ACC112 (cell line): ENCODE measurements at regions not wholly inside any gene's neighbourhood (a gene's known extent, or its start where the extent isn't known, plus 50 kb on each side); places are given as distances from the start of the nearest gene placed in this dataset.

Experiments
- H2AFZ ChIP-seq: fragments of 200-600 bp; sonication (generic); one replicate; pipeline ENCODE4 v1.6.0; 2017; ENCODE audit warnings: antibody characterized with exemption, low read length; ENCODE audit not compliant: unreplicated experiment
- H3K27ac ChIP-seq: fragments of 200-600 bp; sonication (generic); 2 replicates; pipeline ENCODE4 v1.5.1; 2014; ENCODE audit warnings: low read depth, mild to moderate bottlenecking, antibody characterized with exemption, low read length, moderate library complexity
- H3K27me3 ChIP-seq: fragments of 200-600 bp; sonication (generic); 2 replicates; pipeline ENCODE4 v1.6.1; 2014; ENCODE audit warnings: mild to moderate bottlenecking, antibody characterized with exemption, low read length, moderate library complexity, mixed read lengths; ENCODE audit not compliant: insufficient read depth
- H3K36me3 ChIP-seq: fragments of 200-600 bp; sonication (generic); 2 replicates; pipeline ENCODE4 v1.6.1; 2016; ENCODE audit warnings: mild to moderate bottlenecking, antibody characterized with exemption, low read length, moderate library complexity, mixed read lengths; ENCODE audit not compliant: insufficient read depth
- H3K4me1 ChIP-seq: fragments of 200-600 bp; sonication (generic); one replicate; pipeline ENCODE4 v1.6.1; 2016; ENCODE audit warnings: low read length, mixed read lengths; ENCODE audit not compliant: insufficient read depth, unreplicated experiment, control insufficient read depth
- H3K4me3 ChIP-seq: fragments of 200-600 bp; sonication (generic); 2 replicates; pipeline ENCODE4 v1.5.1; 2014; ENCODE audit warnings: mild to moderate bottlenecking, low read depth, low read length
- H3K79me2 ChIP-seq: fragments of 200-600 bp; sonication (generic); one replicate; pipeline ENCODE4 v1.6.0; 2016; ENCODE audit warnings: low read length; ENCODE audit not compliant: control insufficient read depth, unreplicated experiment, insufficient read depth

GRCh38 chr3:117651246-117651645 is 941.7 kb downstream of the TUSC7 start:
- no peak overlapping the region for H3K27ac ChIP-seq
- H3K36me3 ChIP-seq, result no peaks in the 10 kb centered on the region
- H3K27me3 ChIP-seq, result no peaks in the 10 kb centered on the region
- H2AFZ ChIP-seq, result no peak overlapping the region
- no peaks in the 10 kb centered on the region for H3K4me1 ChIP-seq
- no peaks in the 10 kb centered on the region for H3K79me2 ChIP-seq
- no peak overlapping the region for H3K4me3 ChIP-seq

GRCh38 chr3:117656391-117656790 is 946.8 kb downstream of the TUSC7 start:
- Histone ChIP-seq H3K4me3 (no peak overlapping the region), H3K27me3 (no peaks in the 10 kb centered on the region), H2AFZ (no peak overlapping the region), H3K79me2 (no peaks in the 10 kb centered on the region), H3K36me3 (no peaks in the 10 kb centered on the region), H3K4me1 (peaks cover 10% of the 10 kb centered on the region), H3K27ac (no peak overlapping the region)

GRCh38 chr3:117657278-117657677 is 947.7 kb downstream of the TUSC7 start:
- no peak overlapping the region for H2AFZ ChIP-seq
- no peaks in the 10 kb centered on the region for H3K36me3 ChIP-seq
- no peaks in the 10 kb centered on the region for H3K27me3 ChIP-seq
- no peak overlapping the region for H3K27ac ChIP-seq
- no peaks in the 10 kb centered on the region for H3K79me2 ChIP-seq
- H3K4me1 ChIP-seq, result peaks cover 18% of the 10 kb centered on the region
- no peak overlapping the region for H3K4me3 ChIP-seq

GRCh38 chr3:117660941-117661817 is 951.6 kb downstream of the TUSC7 start:
- peak overlapping the region; percentile 73 for H2AFZ ChIP-seq
- no peaks in the 10 kb centered on the region for H3K36me3 ChIP-seq

GRCh38 chr3:117661818-117662095 is 952.2 kb downstream of the TUSC7 start:
- peak overlapping the region; percentile 73 for H2AFZ ChIP-seq
- no peaks in the 10 kb centered on the region for H3K36me3 ChIP-seq
- peak overlapping the region; percentile 70 for H3K27ac ChIP-seq
- peaks cover 18% of the 10 kb centered on the region for H3K4me1 ChIP-seq
- H3K4me3 ChIP-seq, result peak overlapping the region; percentile 20; the same call in 1 of the 2 replicates
- H3K79me2 ChIP-seq, result no peaks in the 10 kb centered on the region
- no peaks in the 10 kb centered on the region for H3K27me3 ChIP-seq

More at GRCh38 chr3:117660941-117661817, 951.6 kb downstream of the TUSC7 start:
- Histone ChIP-seq H3K27ac (peak overlapping the region; percentile 70), H3K27me3 (no peaks in the 10 kb centered on the region), H3K4me1 (peaks cover 18% of the 10 kb centered on the region), H3K79me2 (no peaks in the 10 kb centered on the region), H3K4me3 (peak overlapping the region; percentile 20; the same call in 1 of the 2 replicates)

- Histone ChIP-seq H3K4me3 (no peak overlapping the region), H3K79me2 (no peaks in the 10 kb centered on the region), H2AFZ (no peak overlapping the region), H3K27me3 (no peaks in the 10 kb centered on the region), H3K36me3 (no peaks in the 10 kb centered on the region), H3K4me1 (peaks cover 18% of the 10 kb centered on the region), H3K27ac (no peak overlapping the region)
Observed at GRCh38 chr3:117665296-117665695, 955.7 kb downstream of the TUSC7 start.

- Histone ChIP-seq H3K4me3 (no peak overlapping the region), H3K79me2 (no peaks in the 10 kb centered on the region), H3K27ac (no peak overlapping the region), H3K36me3 (no peaks in the 10 kb centered on the region), H3K27me3 (no peaks in the 10 kb centered on the region), H3K4me1 (peaks cover 8% of the 10 kb centered on the region), H2AFZ (no peak overlapping the region)
Observed at GRCh38 chr3:117666325-117666724, 956.7 kb downstream of the TUSC7 start.

- no peak overlapping the region for H2AFZ ChIP-seq
- H3K36me3 ChIP-seq, result no peaks in the 10 kb centered on the region
- H3K4me1 ChIP-seq, result peaks cover 4% of the 10 kb centered on the region
- H3K27me3 ChIP-seq, result no peaks in the 10 kb centered on the region
- no peak overlapping the region for H3K4me3 ChIP-seq
- H3K27ac ChIP-seq, result no peak overlapping the region
- no peaks in the 10 kb centered on the region for H3K79me2 ChIP-seq
Observed at GRCh38 chr3:117666812-117667211, 957.2 kb downstream of the TUSC7 start.

- no peak overlapping the region for H2AFZ ChIP-seq
- no peaks in the 10 kb centered on the region for H3K27me3 ChIP-seq
- no peaks in the 10 kb centered on the region for H3K4me1 ChIP-seq
- no peak overlapping the region for H3K4me3 ChIP-seq
- H3K79me2 ChIP-seq, result no peaks in the 10 kb centered on the region
- H3K36me3 ChIP-seq, result no peaks in the 10 kb centered on the region
- H3K27ac ChIP-seq, result no peak overlapping the region
Observed at GRCh38 chr3:117669774-117670173, 960.2 kb downstream of the TUSC7 start.

- no peaks in the 10 kb centered on the region for H3K4me1 ChIP-seq
- no peak overlapping the region for H3K27ac ChIP-seq
- H3K27me3 ChIP-seq, result no peaks in the 10 kb centered on the region
- H3K36me3 ChIP-seq, result no peaks in the 10 kb centered on the region
- H3K4me3 ChIP-seq, result no peak overlapping the region
- no peak overlapping the region for H2AFZ ChIP-seq
- H3K79me2 ChIP-seq, result no peaks in the 10 kb centered on the region
Observed at GRCh38 chr3:117671722-117672318, 962.2 kb downstream of the TUSC7 start.

GRCh38 chr3:117674321-117674720 is 964.7 kb downstream of the TUSC7 start:
- H3K79me2 ChIP-seq, result no peaks in the 10 kb centered on the region
- no peak overlapping the region for H3K4me3 ChIP-seq
- H3K4me1 ChIP-seq, result no peaks in the 10 kb centered on the region
- H2AFZ ChIP-seq, result no peak overlapping the region
- H3K27me3 ChIP-seq, result no peaks in the 10 kb centered on the region
- H3K27ac ChIP-seq, result no peak overlapping the region
- no peaks in the 10 kb centered on the region for H3K36me3 ChIP-seq
